HG02588 (cell line): ENCODE measurements at regions not wholly inside any gene's neighbourhood (a gene's known extent, or its start where the extent isn't known, plus 50 kb on each side); places are given as distances from the start of the nearest gene placed in this dataset.

Experiments used
- ATAC-seq: cut with Tn5 transposase; IDR thresholded peaks from one replicate; pipeline ENCODE4 v1.9.1; 2021; ENCODE audit warnings: mild to moderate bottlenecking, moderate library complexity; ENCODE audit not compliant: unreplicated experiment

DNA sequence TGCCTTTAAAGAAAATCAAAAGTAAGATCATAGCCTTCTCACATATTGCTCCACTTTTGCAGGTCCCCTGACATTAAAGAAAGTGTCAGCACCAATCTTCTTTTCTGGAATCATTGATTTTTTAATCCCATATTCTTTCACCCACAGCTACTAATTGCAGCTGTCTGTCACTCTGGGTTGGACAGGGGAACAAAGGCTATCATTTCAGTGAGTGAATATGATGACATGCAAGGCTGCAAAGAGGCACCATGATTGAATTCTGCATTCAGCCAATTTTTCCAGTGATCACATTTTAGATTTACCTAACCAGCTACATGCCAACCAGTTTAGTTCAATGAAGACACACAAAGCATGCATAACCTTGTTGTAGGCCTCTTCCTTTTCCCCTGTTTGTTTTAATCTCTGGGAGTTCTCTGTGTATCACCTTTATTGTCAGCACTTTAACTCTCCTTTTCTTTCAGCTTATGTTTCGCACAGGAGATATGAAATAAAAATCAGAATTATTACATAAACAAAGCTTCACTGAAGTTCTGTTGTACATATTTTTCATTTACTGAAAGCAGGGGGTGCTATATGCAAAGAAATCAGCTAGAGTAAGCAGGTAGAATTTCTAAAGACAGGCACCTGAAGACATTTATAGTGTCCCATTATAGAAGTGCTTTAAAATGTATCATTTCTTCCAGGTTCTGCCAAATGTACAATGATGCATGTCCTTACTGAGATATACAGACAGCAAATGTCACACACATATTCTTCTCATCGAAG is 584.8 kb downstream of the PLA2G4A start:
- no peak for ATAC-seq

DNA sequence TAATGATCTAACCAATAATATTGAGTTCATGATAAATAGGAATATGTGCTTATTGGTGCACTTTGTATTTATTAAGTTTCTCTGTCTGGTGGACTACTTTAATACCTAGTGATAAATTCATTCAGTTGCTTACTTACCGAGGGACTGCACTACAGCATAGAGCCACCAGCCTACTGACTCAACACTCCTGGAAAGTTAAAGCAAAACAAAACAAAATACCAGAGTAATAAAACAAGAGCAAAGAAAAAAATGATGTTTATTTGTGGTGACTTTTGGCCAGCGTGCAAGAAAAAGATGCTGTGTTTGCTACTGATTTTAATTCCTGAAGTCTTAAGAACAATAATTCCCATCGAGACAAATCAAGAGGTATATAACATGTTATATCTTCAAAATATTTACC is 586.3 kb downstream of the PLA2G4A start:
- no peak for ATAC-seq

DNA sequence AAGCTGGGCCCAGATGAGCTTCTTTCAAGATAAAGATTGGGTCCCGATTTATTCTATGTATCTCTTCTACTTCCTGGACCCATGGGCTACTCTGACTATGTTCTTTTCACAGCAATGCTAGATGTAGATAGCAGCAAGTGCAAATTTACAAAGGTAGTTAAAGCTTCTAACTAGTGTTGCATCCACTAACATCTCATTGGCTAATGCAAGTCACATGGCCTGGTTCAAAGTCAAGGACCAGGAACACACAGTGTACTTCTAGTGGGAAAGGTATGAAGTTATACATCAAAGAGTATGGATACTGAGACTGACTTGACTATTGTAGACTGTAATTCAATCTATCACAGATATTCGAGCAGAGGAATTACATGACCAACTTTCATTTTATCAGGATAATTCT is 588.8 kb downstream of the PLA2G4A start:
- ATAC-seq = no peak

DNA sequence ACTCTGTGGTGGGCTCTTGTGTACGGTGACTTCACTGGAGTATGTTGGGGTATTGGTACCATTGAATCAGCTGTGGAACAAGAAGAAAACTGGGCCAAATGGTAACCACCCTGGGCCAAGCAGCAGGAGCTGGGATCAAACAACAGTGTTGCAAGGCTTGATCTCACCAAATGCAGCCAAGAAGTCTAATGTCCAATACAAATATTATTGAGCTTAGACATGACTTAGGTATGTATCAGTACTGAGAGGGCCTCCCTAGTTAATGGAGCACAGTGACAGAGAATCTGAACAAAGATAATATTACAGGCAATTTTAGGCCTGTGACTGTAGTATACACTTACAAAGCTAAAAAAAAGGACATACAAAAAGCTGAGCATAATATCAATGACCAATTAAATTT is 604.8 kb downstream of the PLA2G4A start:
- ATAC-seq = no peak

DNA sequence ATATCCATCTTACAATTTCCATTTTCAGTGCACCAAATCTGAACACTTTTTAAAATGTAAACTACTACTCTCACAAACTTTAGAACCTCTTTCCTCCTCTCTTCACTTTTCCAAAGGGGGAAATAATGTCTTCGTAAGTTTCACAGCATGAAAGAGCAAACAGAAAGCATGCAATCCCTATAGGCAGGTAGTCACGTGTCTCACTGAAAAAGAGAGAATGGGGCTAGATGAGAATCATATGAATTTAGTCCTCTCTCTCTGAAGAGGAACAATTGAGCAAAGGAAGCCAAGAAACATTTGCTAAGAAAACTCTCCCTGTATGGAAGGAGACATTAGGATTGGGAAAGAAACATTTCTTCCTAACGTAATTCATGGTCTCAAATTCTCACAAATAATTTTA is 613.9 kb downstream of the PLA2G4A start:
- ATAC-seq = no peak

DNA sequence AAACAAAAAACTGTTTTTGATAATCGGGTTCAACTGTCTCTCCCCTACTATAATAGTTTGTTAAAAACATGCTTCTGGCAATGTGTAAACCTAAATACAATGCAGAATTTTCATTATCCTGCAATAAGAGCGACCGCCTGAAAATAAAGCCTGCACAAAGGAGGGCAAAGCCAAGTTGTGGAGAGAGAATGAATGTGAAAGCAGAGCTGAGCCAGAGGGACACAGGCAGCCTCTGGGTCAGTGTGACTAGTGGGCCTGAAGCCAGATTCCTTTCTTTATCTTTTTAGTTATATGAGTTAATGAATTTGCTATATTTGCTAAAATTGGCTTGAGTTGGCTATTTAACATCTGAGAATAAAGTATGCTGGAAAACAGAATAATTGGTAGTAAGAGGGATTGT is 615.2 kb downstream of the PLA2G4A start:
- no peak for ATAC-seq

DNA sequence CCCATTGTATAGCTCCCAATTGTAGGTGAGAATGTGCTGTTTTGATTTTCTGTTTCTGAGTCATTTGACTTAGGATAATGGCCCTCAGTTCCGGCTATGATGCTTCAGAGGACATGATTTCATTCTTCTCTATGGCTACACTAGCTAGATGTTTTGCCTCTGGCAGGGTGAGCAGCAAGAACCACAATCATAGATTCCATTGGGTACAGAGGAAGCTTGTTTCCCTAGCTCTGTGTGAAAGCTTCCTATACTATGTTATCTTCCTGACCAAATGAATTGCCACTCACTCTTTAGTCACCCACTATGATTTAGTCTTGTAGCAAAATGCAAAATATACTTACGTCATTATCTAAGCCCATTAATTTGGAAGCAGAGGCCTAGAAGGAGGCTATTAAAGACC is 616.3 kb downstream of the PLA2G4A start:
- ATAC-seq = no peak

DNA sequence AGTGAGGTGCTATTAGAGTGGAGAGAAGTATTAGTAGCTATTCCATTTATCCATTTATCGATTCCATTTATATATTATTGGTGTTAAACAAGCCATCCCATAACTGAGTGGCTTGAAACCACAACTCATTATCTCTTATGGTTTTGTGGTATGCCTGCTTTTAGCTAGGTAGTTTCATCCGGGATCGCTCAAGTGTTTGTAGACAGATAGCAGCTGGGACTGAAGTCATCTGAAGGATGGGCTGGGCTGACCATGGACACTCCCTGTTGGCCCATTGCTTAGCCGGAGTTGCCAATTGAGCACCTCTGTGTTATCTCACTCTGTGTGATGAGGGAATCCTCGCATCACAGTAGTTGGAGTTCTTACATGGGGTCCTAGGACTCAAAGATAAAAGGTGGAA is 622.5 kb downstream of the PLA2G4A start:
- no peak for ATAC-seq

DNA sequence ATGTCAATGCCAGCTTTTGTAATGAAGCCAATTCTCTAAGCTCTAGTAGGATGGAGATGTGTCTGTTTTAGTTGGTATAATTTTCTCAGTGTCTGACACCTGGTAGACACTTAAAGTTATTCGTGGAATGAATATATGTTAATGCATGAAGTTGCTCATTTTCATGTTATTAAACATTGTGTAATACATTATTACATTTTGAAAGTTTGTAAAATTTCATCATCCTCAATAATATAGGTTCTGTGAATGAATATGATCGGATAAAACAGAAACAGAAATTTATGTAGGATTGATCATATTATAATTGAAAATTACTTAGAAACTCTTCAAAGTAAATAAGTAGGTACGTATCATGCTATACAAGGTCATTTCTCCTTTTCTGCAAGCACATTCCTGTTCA is 625.3 kb downstream of the PLA2G4A start:
- no peak for ATAC-seq

DNA sequence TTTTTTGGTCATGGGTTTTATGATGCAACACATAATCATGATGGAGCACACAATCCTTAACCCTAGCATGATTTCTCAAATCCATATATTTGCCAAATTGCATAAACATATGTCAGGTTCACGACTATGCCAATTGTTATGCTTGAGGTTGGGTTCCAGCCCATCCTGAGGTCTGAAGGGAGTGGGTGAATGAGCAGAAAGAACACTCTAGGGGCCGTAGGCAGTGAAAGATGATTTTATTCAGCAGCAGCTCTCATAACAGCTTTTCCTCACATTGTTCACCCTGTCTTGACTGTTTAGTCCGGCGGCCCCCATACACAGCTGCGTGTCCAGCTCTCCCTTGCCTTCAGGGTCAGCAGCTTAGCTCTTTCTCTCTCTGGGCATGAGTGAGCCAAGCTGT is 627.7 kb downstream of the PLA2G4A start:
- ATAC-seq = no peak

DNA sequence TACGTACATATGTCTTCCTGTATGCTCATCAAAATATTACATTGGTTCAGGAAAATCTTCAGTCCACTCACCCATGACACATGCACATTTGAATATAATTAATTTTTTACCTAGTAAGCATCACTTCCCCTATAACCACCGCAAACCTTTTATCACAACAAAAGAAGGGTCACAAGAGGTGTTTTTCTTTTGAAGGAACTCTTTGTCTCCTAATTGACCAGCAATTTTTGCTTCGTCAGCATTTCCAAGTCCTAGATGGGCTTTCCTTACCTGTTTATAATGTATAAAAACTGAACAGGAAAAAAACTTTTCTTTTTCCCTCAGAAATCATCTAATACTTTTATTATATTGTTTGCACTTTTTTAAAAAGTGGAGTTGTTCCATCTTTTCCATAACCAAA is 631.3 kb downstream of the PLA2G4A start:
- ATAC-seq = no peak

DNA sequence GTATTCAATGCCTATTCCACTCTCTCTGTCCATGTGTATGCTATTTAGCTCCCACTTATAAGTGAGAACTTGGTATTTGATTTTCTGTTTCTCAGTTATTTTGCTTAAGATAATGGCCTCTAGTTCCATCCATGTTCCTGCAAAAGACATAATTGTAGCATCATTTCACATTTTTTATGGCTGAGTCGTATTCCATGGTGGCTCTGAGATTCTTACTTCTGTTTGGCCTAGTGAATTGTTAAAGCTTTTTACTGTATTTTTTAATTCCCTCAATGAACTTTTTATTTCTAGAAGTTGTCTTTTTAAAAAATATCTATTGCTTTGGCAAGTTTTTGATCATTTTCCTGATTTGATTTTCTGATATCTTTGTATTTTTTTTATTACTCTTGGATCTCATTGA is 635.6 kb downstream of the PLA2G4A start:
- no peak for ATAC-seq

DNA sequence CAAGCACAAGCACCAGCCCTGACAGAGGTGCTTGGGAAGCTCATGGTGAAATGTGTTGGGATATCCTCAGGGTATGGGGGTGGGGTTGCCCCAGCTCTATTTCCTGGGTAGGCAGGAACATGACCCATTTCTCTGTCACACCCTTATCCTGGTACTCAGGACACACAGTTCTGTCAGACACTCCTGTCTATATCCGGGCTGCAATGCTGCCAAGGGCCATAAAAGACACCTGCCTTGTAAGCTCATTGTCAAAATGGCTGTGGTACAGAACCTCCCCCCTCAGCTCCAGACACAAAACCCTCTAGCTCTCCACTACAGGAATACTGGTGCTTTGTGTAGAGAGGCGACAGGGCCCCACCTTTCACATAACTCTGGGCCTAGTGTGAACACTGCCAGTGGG is 636.7 kb downstream of the PLA2G4A start:
- no peak for ATAC-seq

DNA sequence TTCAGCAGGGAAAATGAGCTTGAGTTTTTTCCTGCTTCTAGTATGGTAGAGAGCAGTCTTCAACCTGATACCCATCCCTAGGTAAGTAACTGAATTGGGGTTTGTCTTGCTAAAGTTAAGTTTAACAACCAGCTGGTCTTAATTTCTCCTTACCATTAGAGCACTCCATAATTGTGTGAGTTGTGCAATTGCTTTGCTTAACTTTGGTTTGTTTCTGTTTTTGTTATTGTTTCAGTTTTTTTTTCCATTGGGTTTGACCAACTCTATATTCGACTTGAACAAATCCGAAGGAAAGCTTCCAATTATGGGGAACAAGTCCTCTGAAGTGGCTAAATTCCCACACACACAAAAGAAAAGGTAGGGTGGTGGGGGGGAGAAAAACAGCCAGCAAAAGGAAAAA is 641.1 kb downstream of the PLA2G4A start:
- no peak for ATAC-seq

DNA sequence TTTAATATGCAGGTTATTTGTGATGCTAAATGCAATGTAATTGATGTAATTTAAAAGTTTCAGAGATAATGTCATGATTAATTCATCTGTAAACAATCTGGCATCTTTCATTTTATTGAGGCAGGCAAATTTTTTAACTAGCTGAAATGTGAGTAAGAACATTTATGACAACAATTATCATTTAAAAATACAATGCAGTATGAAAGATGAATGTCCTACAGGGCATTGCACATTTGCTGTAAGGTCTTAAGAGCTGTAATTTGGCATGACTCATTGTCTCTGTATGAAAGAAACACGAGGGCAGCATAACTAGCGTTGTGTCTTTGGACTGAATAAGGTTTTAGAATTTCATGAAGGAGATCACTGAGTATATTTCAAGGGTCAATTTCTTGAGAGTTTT is 642.8 kb downstream of the PLA2G4A start:
- no peak for ATAC-seq

DNA sequence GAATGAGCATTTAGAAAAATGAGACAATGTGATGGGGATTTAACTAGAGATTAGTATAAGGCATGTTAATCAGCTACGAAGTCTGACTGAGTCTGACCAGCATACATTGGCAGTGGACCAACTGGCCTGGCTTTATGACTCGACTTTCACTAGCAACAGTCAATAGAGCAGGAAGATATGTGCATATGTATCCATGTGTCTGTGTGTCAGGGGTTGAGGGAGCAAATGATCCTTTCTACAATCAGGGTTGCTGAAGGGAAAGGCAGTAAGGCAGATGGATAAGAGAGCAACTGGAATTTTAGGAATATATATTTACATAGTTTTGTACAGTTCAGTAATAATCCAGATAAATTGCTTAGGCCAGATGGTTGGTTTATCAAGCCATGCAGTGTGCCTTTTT is 645.6 kb downstream of the PLA2G4A start:
- ATAC-seq = no peak

DNA sequence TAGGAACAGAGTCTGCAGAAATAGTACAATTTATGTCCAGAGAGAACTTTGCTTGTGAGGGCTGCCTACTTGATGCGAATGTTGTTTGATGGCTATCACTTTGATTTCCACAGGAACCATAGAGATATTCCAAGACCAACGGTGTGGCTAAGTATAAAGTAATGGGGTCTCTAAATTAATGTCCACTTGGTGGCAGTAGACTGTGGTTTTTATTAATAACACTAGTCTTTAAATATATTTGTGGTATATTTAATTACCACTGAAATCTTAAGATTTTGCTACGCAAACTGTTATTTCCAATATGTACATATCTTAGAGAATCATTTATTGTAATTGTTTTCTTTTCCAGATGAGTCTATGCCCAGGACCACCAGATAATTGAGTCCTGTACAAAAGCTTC is 647.9 kb downstream of the PLA2G4A start:
- ATAC-seq = no peak

DNA sequence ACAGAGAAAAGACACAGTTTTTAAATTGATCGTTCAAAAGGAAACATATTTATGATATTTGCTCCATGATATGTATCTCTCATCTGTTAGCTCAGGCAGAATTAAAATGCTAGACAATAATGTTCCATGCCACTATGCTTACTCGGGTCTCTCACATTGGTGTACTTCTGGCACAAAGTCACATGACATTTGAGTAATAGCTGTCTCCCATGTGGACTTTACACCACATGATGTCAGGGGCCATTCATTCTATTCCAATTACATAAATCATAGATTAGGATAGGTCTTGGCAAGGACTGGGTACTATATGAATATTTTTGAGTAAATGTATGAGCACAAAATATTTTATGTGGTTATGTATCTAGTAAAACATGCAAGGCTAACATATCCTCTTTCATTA is 648.4 kb downstream of the PLA2G4A start:
- ATAC-seq = no peak

DNA sequence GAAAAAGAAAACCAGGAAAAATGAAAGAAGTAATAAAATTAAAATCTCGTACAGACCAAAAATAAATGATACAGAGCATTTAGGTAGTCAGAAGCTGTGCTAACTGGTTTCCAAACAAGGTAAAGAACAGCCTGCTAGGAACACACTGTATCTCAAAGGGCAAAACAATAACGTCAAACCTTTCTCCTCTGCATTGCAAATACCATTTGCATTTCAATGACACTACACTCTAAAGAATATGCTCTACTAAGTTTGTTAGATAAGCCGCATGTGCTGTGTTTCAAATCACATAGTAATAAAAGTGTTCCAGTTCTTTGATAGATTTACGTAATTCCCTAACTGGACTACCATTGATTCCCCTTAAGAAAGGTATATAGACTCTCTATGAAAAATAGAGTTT is 648.8 kb downstream of the PLA2G4A start:
- ATAC-seq = no peak

DNA sequence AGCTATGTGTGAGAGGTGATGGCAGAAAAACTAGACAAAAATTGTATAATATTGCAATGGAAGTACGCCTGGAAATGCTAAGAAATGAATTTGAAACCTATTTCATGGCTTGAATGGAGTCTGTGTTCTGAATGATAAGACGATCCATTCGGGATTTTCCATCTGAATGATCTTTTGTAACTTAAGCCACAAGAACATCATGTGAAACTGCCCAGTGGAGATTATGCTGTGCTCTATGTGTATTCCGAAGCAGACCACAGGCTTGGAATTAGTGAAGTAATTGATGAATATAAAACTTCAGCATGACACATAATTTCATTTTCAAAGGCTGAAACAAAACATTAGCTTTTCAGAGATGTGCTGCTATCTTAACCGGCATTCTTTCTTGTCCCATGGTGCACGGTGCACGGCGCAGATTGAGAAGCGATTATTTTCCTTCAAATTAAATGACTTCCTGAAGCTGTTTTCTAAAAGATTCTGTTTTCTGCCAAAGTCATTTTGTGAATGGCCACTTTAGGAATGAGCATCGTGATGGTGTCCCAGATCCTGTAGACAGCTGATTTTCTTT is 652.9 kb downstream of the PLA2G4A start:
- no peak for ATAC-seq

DNA sequence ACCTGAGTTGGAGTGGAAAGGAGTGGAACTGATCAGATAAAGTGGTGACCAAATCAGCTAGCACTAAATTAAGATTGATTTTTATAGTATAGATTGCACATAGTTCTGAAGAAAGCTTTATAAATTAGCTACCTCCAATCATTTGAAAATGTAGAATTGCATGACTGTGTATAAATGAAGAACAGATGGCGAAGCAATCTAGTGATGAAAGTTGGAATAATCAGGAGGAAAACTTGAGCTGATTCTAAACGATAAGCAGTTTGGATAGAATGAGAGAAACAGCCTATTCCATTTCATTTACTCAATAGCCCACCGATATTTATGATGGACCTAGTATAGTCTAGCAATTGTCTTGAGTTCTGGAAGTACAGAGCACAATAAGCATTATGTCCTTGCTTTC is 661.5 kb downstream of the PLA2G4A start:
- ATAC-seq = no peak

DNA sequence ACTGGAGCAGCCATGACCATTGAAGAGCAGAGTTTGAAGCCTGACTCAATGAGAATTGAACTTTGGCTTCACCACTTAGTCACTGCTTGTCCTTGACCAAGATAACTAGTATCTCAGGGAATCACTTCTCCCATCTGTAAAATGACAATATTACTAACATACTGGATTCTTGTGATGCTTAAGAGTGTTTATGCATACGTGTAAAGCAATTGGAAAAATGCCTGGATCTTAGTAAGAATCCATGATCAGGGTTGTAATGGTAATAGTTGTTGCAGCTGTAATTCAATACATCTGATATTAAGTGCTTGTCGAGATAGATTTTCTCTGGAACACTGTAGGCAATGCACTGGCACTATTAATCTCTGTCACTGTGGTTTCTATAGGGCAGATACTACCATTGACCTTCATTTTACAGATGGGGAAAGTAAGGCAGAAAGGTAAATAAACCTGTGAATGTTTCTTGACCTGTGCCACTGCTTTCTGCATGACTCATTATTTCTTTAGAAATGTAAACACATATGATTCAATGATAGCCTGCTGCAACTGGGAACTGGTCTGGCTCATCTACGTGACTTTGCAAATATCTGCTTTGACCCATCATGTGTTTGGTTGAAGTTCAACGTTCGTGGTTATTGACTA is 662.5 kb downstream of the PLA2G4A start:
- no peak for ATAC-seq

DNA sequence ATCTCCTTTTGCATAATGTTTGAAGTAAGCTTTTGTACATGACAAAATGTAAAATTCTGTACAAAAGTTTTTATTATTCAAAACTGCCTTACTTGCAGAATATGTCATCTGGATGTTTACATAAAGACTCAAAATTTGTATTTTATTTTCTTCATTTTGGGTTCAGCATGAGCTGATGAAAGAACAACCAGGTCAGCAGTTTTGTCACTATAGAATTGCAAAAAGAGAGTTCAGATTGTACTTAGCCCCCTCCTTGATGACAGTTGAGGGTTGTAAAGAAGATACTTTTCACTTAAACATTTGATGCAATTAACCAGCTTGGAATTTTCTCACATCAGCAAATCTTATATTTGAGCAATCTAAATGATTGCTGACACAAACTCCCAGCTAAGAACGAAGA is 669.3 kb downstream of the PLA2G4A start:
- ATAC-seq = no peak
